GM19372 (cell line): ENCODE measurements at regions not wholly inside any gene's neighbourhood (a gene's known extent, or its start where the extent isn't known, plus 50 kb on each side); places are given as distances from the start of the nearest gene placed in this dataset.

Experiments used
- ATAC-seq: cut with Tn5 transposase; IDR thresholded peaks from one replicate; pipeline ENCODE4 v1.9.1; 2021; ENCODE audit warnings: mild to moderate bottlenecking, low read depth, moderate library complexity; ENCODE audit not compliant: unreplicated experiment

- ATAC-seq: no peak
Measured at GRCh38 chr21:23245255-23245654, 2247.0 kb downstream of the NCAM2 start.

- no peak for ATAC-seq
Measured at GRCh38 chr21:23223882-23224281, 2225.7 kb downstream of the NCAM2 start.

- no peak for ATAC-seq
Measured at GRCh38 chr21:23218667-23219066, 2220.5 kb downstream of the NCAM2 start.

- no peak for ATAC-seq
Measured at GRCh38 chr21:23217597-23217996, 2219.4 kb downstream of the NCAM2 start.

- ATAC-seq: no peak
Measured at GRCh38 chr21:23215261-23215660, 2217.1 kb downstream of the NCAM2 start.
